ENCODE measurements at regions not wholly inside any gene's neighbourhood (a gene's known extent, or its start where the extent isn't known, plus 50 kb on each side); places are given as distances from the start of the nearest gene placed in this dataset.
"Not testable (repeated sequence)": the region's sequence is repeated elsewhere in the genome, so short reads cannot be mapped to it uniquely, and the experiment has no call there.

GRCh38 chr11:110517381-110517780 is 87.6 kb downstream of the FDX1 start:
- not testable (repeated sequence) for TF ChIP-seq POLR2A (IDR thresholded peaks at IDR 0.05); CTCF (IDR thresholded peaks at IDR 0.05 in 4 of 5, conservative IDR thresholded peaks at IDR 0.05 in 1 of 5)
